ENCODE measurements at regions not wholly inside any gene's neighbourhood (a gene's known extent, or its start where the extent isn't known, plus 50 kb on each side); places are given as distances from the start of the nearest gene placed in this dataset.

DNA sequence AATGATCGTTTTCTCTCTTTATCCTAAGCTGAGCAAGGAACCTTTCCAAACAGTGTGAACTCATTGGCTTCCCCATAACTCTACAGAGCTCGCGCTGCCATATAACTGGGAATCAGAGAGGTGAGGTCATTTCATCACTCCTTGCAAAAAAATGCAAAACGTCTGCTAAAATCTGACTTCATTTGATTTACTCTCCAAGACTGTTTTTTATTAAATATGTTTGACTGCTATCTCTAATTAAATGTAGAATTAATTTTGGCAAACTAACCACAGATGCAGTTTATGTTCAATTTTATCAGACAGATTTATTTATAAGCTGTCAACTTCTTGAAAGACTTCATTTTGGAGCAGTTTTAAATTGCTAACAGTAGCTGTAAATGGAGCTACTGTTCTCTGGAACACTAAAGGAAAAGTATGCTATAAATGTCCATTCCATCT, 131.6 kb upstream of the SOX5 start:
- TF ChIP-seq EZH2 (IDR thresholded peaks at IDR 0.05; ENCODE audit: insufficient read depth, poor library complexity, severe bottlenecking): no peak
- no peak for TF ChIP-seq EZH2phosphoT487 (IDR thresholded peaks at IDR 0.05; ENCODE audit: insufficient read depth, low read depth)
